Mucosa of descending colon (tissue), 3 donors: ENCODE measurements at regions not wholly inside any gene's neighbourhood (a gene's known extent, or its start where the extent isn't known, plus 50 kb on each side); places are given as distances from the start of the nearest gene placed in this dataset.

Source experiments
- ATAC-seq: fragments of 200-7000 bp; cut with Tn5 transposase; one replicate; pipeline ENCODE4 v1.9.1; 2020; ENCODE audit warnings: mild to moderate bottlenecking, moderate library complexity
- DNase-seq, 3 donors: peaks; one replicate each; pipeline ENCODE4 v3.0.0-alpha.2; 2020
- H3K36me3 ChIP-seq: fragments of 200-600 bp; one replicate; pipeline ENCODE4 v1.8.0; 2021; ENCODE audit warnings: low read depth, mild to moderate bottlenecking
- H3K4me1 ChIP-seq: fragments of 200-600 bp; one replicate; pipeline ENCODE4 v1.8.0; 2021; ENCODE audit warnings: low read depth, mild to moderate bottlenecking
- H3K4me3 ChIP-seq: fragments of 200-600 bp; one replicate; pipeline ENCODE4 v1.8.0; 2021; ENCODE audit warnings: mild to moderate bottlenecking
- H3K9me3 ChIP-seq: fragments of 200-600 bp; one replicate; pipeline ENCODE4 v1.8.0; 2021; ENCODE audit warnings: mild to moderate bottlenecking
- CTCF ChIP-seq: fragments of 200-600 bp; IDR thresholded peaks from one replicate; pipeline ENCODE4 v1.8.0; 2022; ENCODE audit warnings: antibody characterized with exemption, mild to moderate bottlenecking
- intact Hi-C, 2 donors: fragments of 100-400 bp; cut with DNase I in 1 of 2; cut with micrococcal nuclease in 1 of 2; formaldehyde crosslinking; loops; one replicate each; pipeline versions ENCODE4 v1.11.0 to v1.11.1; 2022; cut with DNase I, micrococcal nuclease
- donor health status: DM: no; HTN: no; CAD: no; lungs with moderate emphysema.
- donor health status: DM: no; HTN: no; CAD: no.
- donor health status: DM: no; HTN: yes; CAD: no.

DNA sequence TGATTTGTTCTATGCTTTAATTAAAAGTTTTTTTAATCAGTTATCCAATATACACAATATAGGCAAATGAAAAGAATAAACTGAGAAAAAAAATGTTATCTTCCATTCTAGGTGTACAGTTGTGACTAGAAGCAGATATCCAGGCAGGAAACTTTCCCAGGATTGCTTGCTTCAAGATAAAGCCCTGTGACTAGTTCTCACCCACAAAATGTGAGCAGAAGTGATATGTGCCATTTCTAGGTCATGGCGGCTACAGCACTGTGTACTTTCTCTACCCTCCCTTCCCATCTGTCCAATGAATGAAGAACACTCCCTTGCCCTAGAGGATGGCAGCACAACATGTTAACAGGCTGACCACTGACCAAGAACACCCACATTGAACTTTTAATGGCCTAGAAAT lies 110.5 kb upstream of the STT3B start:
- no peak for TF ChIP-seq CTCF
- no peak for ATAC-seq
- no peaks in the 10 kb centered on the region for H3K9me3 ChIP-seq

DNA sequence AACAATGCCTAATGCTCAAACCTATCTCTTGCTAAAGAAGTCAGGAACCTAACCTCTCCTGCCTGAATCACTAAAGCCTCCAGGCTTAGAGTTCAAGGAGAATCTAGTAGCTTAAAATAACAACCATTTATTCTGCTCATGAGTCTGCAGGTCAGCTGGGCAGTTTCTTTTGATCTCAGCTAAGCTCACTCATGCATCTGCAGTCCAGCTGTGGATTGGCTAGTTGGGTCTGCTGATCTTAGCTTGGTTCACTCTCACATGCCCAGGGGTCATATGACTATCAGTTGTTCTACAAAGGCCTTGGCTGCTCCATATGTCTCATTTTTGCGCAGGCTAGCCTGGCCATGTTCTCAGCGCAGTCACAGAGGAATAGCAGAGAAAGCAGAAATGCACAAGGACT lies 109.2 kb upstream of the STT3B start:
- TF ChIP-seq CTCF, result no peak
- no peaks in the 10 kb centered on the region for H3K9me3 ChIP-seq
- no peak overlapping the region for H3K4me3 ChIP-seq
- no peak for ATAC-seq
- DNase-seq, result no peak
- intact Hi-C loops, result no loop called here
- no peaks in the 10 kb centered on the region for H3K4me1 ChIP-seq
- no peaks in the 10 kb centered on the region for H3K36me3 ChIP-seq

More for the DNA sequence above, 110.5 kb upstream of the STT3B start:
- DNase-seq, result no peak
- Histone ChIP-seq H3K4me1 (no peaks in the 10 kb centered on the region), H3K36me3 (no peaks in the 10 kb centered on the region), H3K4me3 (no peak overlapping the region)
- intact Hi-C loops, result no loop called here

GRCh38 chr3:31425401-31425800 lies 107.3 kb upstream of the STT3B start:
- ATAC-seq (no peak), DNase-seq (no peak)
- H3K9me3 ChIP-seq, result no peaks in the 10 kb centered on the region
- H3K36me3 ChIP-seq, result no peaks in the 10 kb centered on the region
- no peaks in the 10 kb centered on the region for H3K4me1 ChIP-seq
- TF ChIP-seq CTCF, result no peak
- H3K4me3 ChIP-seq, result no peak overlapping the region
- intact Hi-C loops, result no loop called here

- no peaks in the 10 kb centered on the region for H3K9me3 ChIP-seq
- no peak overlapping the region for H3K4me3 ChIP-seq
- DNase-seq (no peak), ATAC-seq (no peak)
- no peak for TF ChIP-seq CTCF
- intact Hi-C loops, result no loop called here
- H3K36me3 ChIP-seq, result no peaks in the 10 kb centered on the region
- H3K4me1 ChIP-seq, result no peaks in the 10 kb centered on the region
Observed at GRCh38 chr3:31427623-31428022, 105.1 kb upstream of the STT3B start.

- DNase-seq (no peak), ATAC-seq (no peak)
- intact Hi-C loops, result no loop called here
- Histone ChIP-seq H3K4me1 (no peaks in the 10 kb centered on the region), H3K4me3 (no peak overlapping the region), H3K9me3 (peaks cover 5% of the 10 kb centered on the region), H3K36me3 (no peaks in the 10 kb centered on the region)
- no peak for TF ChIP-seq CTCF
Observed at GRCh38 chr3:31431321-31431720, 101.4 kb upstream of the STT3B start.

DNA sequence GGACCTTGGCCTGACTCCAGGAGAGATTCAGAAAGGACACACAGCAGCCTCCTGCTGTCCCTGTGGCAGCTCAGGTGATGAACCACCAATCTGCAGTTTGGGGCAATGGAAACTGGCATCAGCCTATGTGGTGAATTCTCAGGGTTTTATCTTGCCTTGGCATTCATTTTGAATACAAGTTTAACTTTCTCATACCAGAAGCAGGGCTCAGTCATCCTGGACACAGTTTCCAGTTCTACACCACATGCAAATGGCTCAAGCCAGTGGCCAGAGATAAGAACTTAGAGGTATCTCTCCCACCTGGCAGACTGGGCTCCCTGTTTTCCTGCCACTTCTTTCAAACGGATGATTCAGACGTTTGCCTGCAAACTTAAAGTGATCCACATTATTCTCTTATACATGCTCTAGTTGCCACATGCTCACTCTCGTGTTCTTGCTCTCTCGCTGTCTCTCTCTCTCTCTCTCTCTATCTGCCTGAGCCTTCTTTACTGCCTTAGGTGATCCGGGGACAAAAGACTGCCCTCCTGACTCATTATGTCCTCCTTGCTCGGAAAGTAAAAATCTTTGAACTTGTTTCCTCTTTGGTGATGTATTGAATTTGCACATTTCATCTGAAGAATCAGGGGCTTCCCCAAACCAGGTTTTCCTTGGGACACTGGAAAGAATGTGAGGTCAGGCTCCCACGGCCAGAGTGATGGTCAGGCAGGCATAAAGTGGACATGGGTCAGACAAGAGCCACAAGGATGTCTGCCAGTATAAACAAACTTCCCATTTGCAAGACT lies 99.6 kb upstream of the STT3B start:
- no peak for TF ChIP-seq CTCF
- Histone ChIP-seq H3K36me3 (no peaks in the 10 kb centered on the region), H3K9me3 (peaks cover 14% of the 10 kb centered on the region), H3K4me1 (no peaks in the 10 kb centered on the region), H3K4me3 (no peak overlapping the region)
- DNase-seq (no peak), ATAC-seq (no peak)
- intact Hi-C loops, result no loop called here
